ENCODE measurements at regions not wholly inside any gene's neighbourhood (a gene's known extent, or its start where the extent isn't known, plus 50 kb on each side); places are given as distances from the start of the nearest gene placed in this dataset.
"Not testable (repeated sequence)": the region's sequence is repeated elsewhere in the genome, so short reads cannot be mapped to it uniquely, and the experiment has no call there.

GRCh38 chr4:128429023-128429613 is 141.5 kb upstream of the PGRMC2 start:
- not testable (repeated sequence) for TF ChIP-seq CTCF (conservative IDR thresholded peaks at IDR 0.05); ZFX (IDR thresholded peaks at IDR 0.05)
